NCI-H510A treated with DMSO at 0.1 percent for 48 hours (cell line): ENCODE measurements at regions not wholly inside any gene's neighbourhood (a gene's known extent, or its start where the extent isn't known, plus 50 kb on each side); places are given as distances from the start of the nearest gene placed in this dataset.
A peak's percentile ranks its signal among the peaks of the same experiment; 100 is the strongest.
"Not testable (repeated sequence)": the region's sequence is repeated elsewhere in the genome, so short reads cannot be mapped to it uniquely, and the experiment has no call there.

Experiments used
- DNase-seq: peaks from one replicate; lab custom pipeline; 2025; lab: John Stamatoyannopoulos, UW

- no peak for DNase-seq
These were observed 248.6 kb upstream of the KRR1 start for GRCh38 chr12:75759842-75760572.

GRCh38 chr12:75759196-75759595, 247.8 kb upstream of the KRR1 start:
- no peak for DNase-seq

- DNase-seq, result no peak
These were observed 245.4 kb upstream of the KRR1 start for GRCh38 chr12:75756771-75757170.

GRCh38 chr12:75756111-75756510, 244.7 kb upstream of the KRR1 start:
- no peak for DNase-seq

GRCh38 chr12:75754698-75755097, 243.3 kb upstream of the KRR1 start:
- no peak for DNase-seq

- DNase-seq, result no peak
These were observed 242.7 kb upstream of the KRR1 start for GRCh38 chr12:75754141-75754540.

GRCh38 chr12:75751769-75752471, 240.5 kb upstream of the KRR1 start:
- DNase-seq, result no peak

- no peak for DNase-seq
These were observed 239.4 kb upstream of the KRR1 start for GRCh38 chr12:75750716-75751306.

GRCh38 chr12:75748990-75749389, 237.6 kb upstream of the KRR1 start:
- DNase-seq, result not testable (repeated sequence)

GRCh38 chr12:75748136-75748535, 236.7 kb upstream of the KRR1 start:
- DNase-seq, result no peak

- no peak for DNase-seq
These were observed 236.2 kb upstream of the KRR1 start for GRCh38 chr12:75747572-75748021.

- no peak for DNase-seq
These were observed 235.2 kb upstream of the KRR1 start for GRCh38 chr12:75746621-75747020.

- DNase-seq, result no peak
These were observed 233.3 kb upstream of the KRR1 start for GRCh38 chr12:75744607-75745256.

- no peak for DNase-seq
These were observed 231.6 kb upstream of the KRR1 start for GRCh38 chr12:75742961-75743360.

- no peak for DNase-seq
These were observed 230.6 kb upstream of the KRR1 start for GRCh38 chr12:75742048-75742447.

GRCh38 chr12:75739912-75740311, 228.5 kb upstream of the KRR1 start:
- DNase-seq, result no peak

GRCh38 chr12:75739098-75739497, 227.7 kb upstream of the KRR1 start:
- not testable (repeated sequence) for DNase-seq

- no peak for DNase-seq
These were observed 227.1 kb upstream of the KRR1 start for GRCh38 chr12:75738486-75738885.

- DNase-seq, result no peak
These were observed 224.4 kb upstream of the KRR1 start for GRCh38 chr12:75735853-75736252.

GRCh38 chr12:75728826-75729225, 217.4 kb upstream of the KRR1 start:
- DNase-seq, result no peak

GRCh38 chr12:75727577-75727976, 216.2 kb upstream of the KRR1 start:
- no peak for DNase-seq

- peak; percentile 56 for DNase-seq
These were observed 214.2 kb upstream of the KRR1 start for GRCh38 chr12:75725521-75726111.
